Aorta (tissue), 5 donors: ENCODE measurements at regions not wholly inside any gene's neighbourhood (a gene's known extent, or its start where the extent isn't known, plus 50 kb on each side); places are given as distances from the start of the nearest gene placed in this dataset.

Experiments used
- ATAC-seq: fragments of 200-7000 bp; cut with Tn5 transposase; one replicate; pipeline ENCODE4 v1.9.1; 2022; ENCODE audit warnings: moderate library complexity; ENCODE audit not compliant: low FRiP score
- DNase-seq, 2 donors: peaks; one replicate each; pipeline ENCODE4 v3.0.0-alpha.2; 2020
- H3K27ac ChIP-seq, 2 donors: one replicate each; pipeline ENCODE4 v1.5.1; 2013; ENCODE audit warnings: low read length in 2 of 2, mild to moderate bottlenecking in 2 of 2, moderate library complexity in 2 of 2, control low read depth in 1 of 2, inconsistent platforms in 1 of 2, low read depth in 1 of 2
- H3K27me3 ChIP-seq, 2 donors: one replicate each; pipeline ENCODE4 v1.6.1; 2013; ENCODE audit warnings: control low read depth in 1 of 2, low read length in 1 of 2, mild to moderate bottlenecking in 1 of 2, moderate library complexity in 1 of 2; ENCODE audit not compliant: insufficient read depth in 2 of 2, control insufficient read depth in 1 of 2
- H3K36me3 ChIP-seq, 2 donors: one replicate each; pipeline ENCODE4 v1.6.1; 2013; ENCODE audit warnings: control low read depth in 1 of 2, low read length in 1 of 2, mild to moderate bottlenecking in 1 of 2; ENCODE audit not compliant: insufficient read depth in 2 of 2, control insufficient read depth in 1 of 2
- H3K4me1 ChIP-seq, 2 donors: one replicate each; pipeline ENCODE4 v1.6.1; 2013; ENCODE audit warnings: low read length in 2 of 2, control low read depth in 1 of 2, mild to moderate bottlenecking in 1 of 2, moderate library complexity in 1 of 2; ENCODE audit not compliant: insufficient read depth in 2 of 2, control insufficient read depth in 1 of 2
- H3K4me3 ChIP-seq, 2 donors: one replicate each; pipeline ENCODE4 v1.5.1; 2013; ENCODE audit warnings: low read length in 2 of 2, control low read depth in 1 of 2, mild to moderate bottlenecking in 1 of 2
- H3K9me3 ChIP-seq: one replicate; pipeline ENCODE4 v1.6.1; 2013; ENCODE audit warnings: mild to moderate bottlenecking, low read length; ENCODE audit not compliant: control insufficient read depth
- WGBS, 2 donors: extraction: QIAGEN DNeasy Blood & Tissue Kit; methylation state at CpG; one replicate each; pipeline ENCODE4 v1.1.7; 2013; 5-methylcytosine and 5-hydroxymethylcytosine counted together
- intact Hi-C, 2 donors: fragments of 100-400 bp; cut with DNase I; formaldehyde crosslinking; loops; one replicate each; pipeline versions ENCODE4 v1.14.2 to v1.15.0; 2022
- donor health status: healthy with polysubstance abuse.
- donor health status: Bipolar disorder and iron deficiency.
- donor health status: DM: no; HTN: no; CAD: no.
- donor health status: DM: no; HTN: no; CAD: no.
- donor health status: DM: yes; HTN: yes; CAD: no.

GRCh38 chr3:40985195-40985594, 214.1 kb upstream of the CTNNB1 start:
- H3K9me3 ChIP-seq = peaks cover 2% of the 10 kb centered on the region
- H3K27me3 ChIP-seq = no peaks in the 10 kb centered on the region
- intact Hi-C loops = no loop called here
- DNase-seq (no peak), ATAC-seq (no peak)
- no peak overlapping the region for H3K4me3 ChIP-seq
- H3K36me3 ChIP-seq = no peaks in the 10 kb centered on the region
- H3K27ac ChIP-seq = no peak overlapping the region
- 77 to 84% methylated on average over 2 of the region's 2 CpGs for WGBS, 2 donors
- no peaks in the 10 kb centered on the region for H3K4me1 ChIP-seq

GRCh38 chr3:40988468-40988867, 210.8 kb upstream of the CTNNB1 start:
- H3K4me1 ChIP-seq = no peaks in the 10 kb centered on the region
- ATAC-seq = no peak
- peaks cover 2% of the 10 kb centered on the region for H3K9me3 ChIP-seq
- H3K4me3 ChIP-seq = no peak overlapping the region
- no peak overlapping the region for H3K27ac ChIP-seq
- no peaks in the 10 kb centered on the region for H3K27me3 ChIP-seq
- 93 to 98% methylated on average over 1 of the region's 1 CpG for WGBS, 2 donors
- no peaks in the 10 kb centered on the region for H3K36me3 ChIP-seq
- DNase-seq = no peak
- intact Hi-C loops = no loop called here

GRCh38 chr3:40989141-40990061, 209.9 kb upstream of the CTNNB1 start:
- Histone ChIP-seq H3K9me3 (peaks cover 2% of the 10 kb centered on the region), H3K4me1 (no peaks in the 10 kb centered on the region), H3K36me3 (no peaks in the 10 kb centered on the region), H3K27me3 (no peaks in the 10 kb centered on the region), H3K27ac (no peak overlapping the region), H3K4me3 (no peak overlapping the region)
- ATAC-seq = peak; percentile 36
- DNase-seq = no peak
- intact Hi-C loops = no loop called here
- 54 to 65% methylated on average over 6 of the region's 6 CpGs for WGBS, 2 donors

- Histone ChIP-seq H3K4me1 (no peaks in the 10 kb centered on the region), H3K9me3 (peaks cover 2% of the 10 kb centered on the region), H3K36me3 (no peaks in the 10 kb centered on the region), H3K4me3 (no peak overlapping the region), H3K27me3 (no peaks in the 10 kb centered on the region), H3K27ac (no peak overlapping the region)
- 92 to 98% methylated on average over 1 of the region's 1 CpG for WGBS, 2 donors
- intact Hi-C loops = no loop called here
- no peak for ATAC-seq
- DNase-seq = no peak
Measured at GRCh38 chr3:40990062-40990456, 209.2 kb upstream of the CTNNB1 start.

GRCh38 chr3:40992023-40992422, 207.3 kb upstream of the CTNNB1 start:
- Histone ChIP-seq H3K27me3 (no peaks in the 10 kb centered on the region), H3K4me1 (no peaks in the 10 kb centered on the region), H3K27ac (no peak overlapping the region), H3K36me3 (no peaks in the 10 kb centered on the region), H3K4me3 (no peak overlapping the region), H3K9me3 (peaks cover 2% of the 10 kb centered on the region)
- intact Hi-C loops = no loop called here
- ATAC-seq = no peak
- no peak for DNase-seq

GRCh38 chr3:40994611-40995010, 204.7 kb upstream of the CTNNB1 start:
- H3K9me3 ChIP-seq = no peaks in the 10 kb centered on the region
- intact Hi-C loops = no loop called here
- ATAC-seq (no peak), DNase-seq (no peak)
- no peaks in the 10 kb centered on the region for H3K4me1 ChIP-seq
- H3K36me3 ChIP-seq = no peaks in the 10 kb centered on the region
- WGBS, 2 donors = 83 to 96% methylated on average over 1 of the region's 1 CpG
- H3K4me3 ChIP-seq = no peak overlapping the region
- no peaks in the 10 kb centered on the region for H3K27me3 ChIP-seq
- H3K27ac ChIP-seq = no peak overlapping the region

- no peak for DNase-seq
- peaks cover 0 to 4% of the 10 kb centered on the region in 2 donors for H3K4me1 ChIP-seq
- intact Hi-C loops = no loop called here
- no peak overlapping the region for H3K27ac ChIP-seq
- no peak for ATAC-seq
- no peaks in the 10 kb centered on the region for H3K36me3 ChIP-seq
- H3K9me3 ChIP-seq = no peaks in the 10 kb centered on the region
- H3K4me3 ChIP-seq = no peak overlapping the region
- no peaks in the 10 kb centered on the region for H3K27me3 ChIP-seq
- 95 to 96% methylated on average over 2 of the region's 2 CpGs for WGBS, 2 donors
Measured at GRCh38 chr3:40995271-40995670, 204.0 kb upstream of the CTNNB1 start.

- Histone ChIP-seq H3K4me1 (peaks cover 0 to 5% of the 10 kb centered on the region in 2 donors), H3K27ac (no peak overlapping the region), H3K9me3 (no peaks in the 10 kb centered on the region), H3K36me3 (no peaks in the 10 kb centered on the region), H3K27me3 (no peaks in the 10 kb centered on the region), H3K4me3 (no peak overlapping the region)
- no peak for DNase-seq
- intact Hi-C loops = no loop called here
- no peak for ATAC-seq
- WGBS, 2 donors = 59% methylated on average over 5 of the region's 5 CpGs
Measured at GRCh38 chr3:40996382-40996781, 202.9 kb upstream of the CTNNB1 start.
